ENCODE measurements at regions not wholly inside any gene's neighbourhood (a gene's known extent, or its start where the extent isn't known, plus 50 kb on each side); places are given as distances from the start of the nearest gene placed in this dataset.

DNA sequence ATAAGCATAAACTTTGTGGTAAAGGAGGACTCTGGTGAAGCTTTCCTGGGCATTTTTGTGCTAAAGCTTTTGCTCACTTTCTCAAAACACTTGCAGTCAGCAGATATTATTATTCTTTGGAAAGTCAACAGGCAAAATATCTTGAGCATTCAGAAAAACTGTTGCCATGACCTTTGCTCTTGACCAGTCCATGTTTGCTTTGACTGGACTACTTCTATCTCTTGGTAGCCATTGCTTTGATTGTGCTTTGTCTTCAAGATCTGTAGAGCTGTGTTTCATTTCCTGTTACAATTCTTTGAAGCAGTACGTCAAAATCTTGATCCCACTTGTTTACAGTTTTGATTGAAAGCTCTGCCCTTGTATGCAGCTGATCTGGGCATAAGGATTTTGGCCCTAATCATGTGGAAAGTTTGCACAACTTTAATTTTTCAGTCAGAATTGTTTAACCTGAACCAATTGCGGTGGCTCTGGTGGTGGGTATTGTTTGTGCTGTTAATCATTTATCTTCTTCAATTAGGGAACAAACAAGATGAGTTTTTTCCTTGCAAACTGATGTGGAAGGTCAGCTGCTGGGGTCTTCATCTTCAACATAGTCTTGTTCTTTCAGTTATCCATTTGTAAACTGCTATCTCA is 121.5 kb upstream of the NUDT6 start:
- TF ChIP-seq POLR2AphosphoS5 (IDR thresholded peaks at IDR 0.05): no peak
- TF ChIP-seq, protein P1, sequence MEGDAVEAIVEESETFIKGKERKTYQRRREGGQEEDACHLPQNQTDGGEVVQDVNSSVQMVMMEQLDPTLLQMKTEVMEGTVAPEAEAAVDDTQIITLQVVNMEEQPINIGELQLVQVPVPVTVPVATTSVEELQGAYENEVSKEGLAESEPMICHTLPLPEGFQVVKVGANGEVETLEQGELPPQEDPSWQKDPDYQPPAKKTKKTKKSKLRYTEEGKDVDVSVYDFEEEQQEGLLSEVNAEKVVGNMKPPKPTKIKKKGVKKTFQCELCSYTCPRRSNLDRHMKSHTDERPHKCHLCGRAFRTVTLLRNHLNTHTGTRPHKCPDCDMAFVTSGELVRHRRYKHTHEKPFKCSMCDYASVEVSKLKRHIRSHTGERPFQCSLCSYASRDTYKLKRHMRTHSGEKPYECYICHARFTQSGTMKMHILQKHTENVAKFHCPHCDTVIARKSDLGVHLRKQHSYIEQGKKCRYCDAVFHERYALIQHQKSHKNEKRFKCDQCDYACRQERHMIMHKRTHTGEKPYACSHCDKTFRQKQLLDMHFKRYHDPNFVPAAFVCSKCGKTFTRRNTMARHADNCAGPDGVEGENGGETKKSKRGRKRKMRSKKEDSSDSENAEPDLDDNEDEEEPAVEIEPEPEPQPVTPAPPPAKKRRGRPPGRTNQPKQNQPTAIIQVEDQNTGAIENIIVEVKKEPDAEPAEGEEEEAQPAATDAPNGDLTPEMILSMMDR (IDR thresholded peaks at IDR 0.05): no peak
- no peak for TF ChIP-seq EP300 (IDR thresholded peaks at IDR 0.05)
- TF ChIP-seq POLR2A (IDR thresholded peaks at IDR 0.05): no peak
- H3K4me1 ChIP-seq: no peaks in the 10 kb centered on the region
- no peak for DNase-seq
- no peaks in the 10 kb centered on the region for H3K27me3 ChIP-seq
- no peak overlapping the region for H3K27ac ChIP-seq
- H3K9me3 ChIP-seq: peaks cover 0 to 10% (median 3%) of the 10 kb centered on the region in 4 donors
- H3K4me3 ChIP-seq: no peak overlapping the region
- H3K36me3 ChIP-seq: no peaks in the 10 kb centered on the region
- 29 to 43% methylated on average over 2 of the region's 2 CpGs for WGBS, 2 donors
- intact Hi-C loops (cut with DNase I): no loop called here

DNA sequence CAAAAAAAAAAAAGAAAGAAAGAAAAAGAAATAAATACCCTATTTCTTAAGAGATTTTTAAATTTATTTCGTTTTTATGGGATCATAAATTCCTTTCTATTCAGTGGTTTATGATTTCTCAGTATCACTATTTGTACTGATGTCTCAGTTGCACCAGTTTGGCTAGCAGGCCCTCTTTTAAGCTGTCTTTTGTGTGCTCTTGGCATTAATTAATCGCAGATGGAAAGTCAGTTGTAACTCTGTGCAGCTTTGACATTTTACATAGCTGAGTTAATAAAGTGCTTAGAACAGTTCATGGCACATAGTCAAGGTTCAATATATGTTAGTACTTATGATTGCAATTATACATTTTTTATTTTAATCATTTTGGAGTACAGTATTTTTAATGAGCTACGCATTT is 123.7 kb upstream of the NUDT6 start:
- no peaks in the 10 kb centered on the region for H3K36me3 ChIP-seq
- no peaks in the 10 kb centered on the region for H3K27me3 ChIP-seq
- H3K4me3 ChIP-seq: no peak overlapping the region
- H3K27ac ChIP-seq: no peak overlapping the region
- 92 to 93% methylated on average over 3 of the region's 3 CpGs for WGBS, 2 donors
- no peaks in the 10 kb centered on the region for H3K4me1 ChIP-seq
- no peak for DNase-seq
- intact Hi-C loops (cut with DNase I): no loop called here
- peaks cover 0 to 10% (median 3%) of the 10 kb centered on the region in 4 donors for H3K9me3 ChIP-seq
- TF ChIP-seq, protein P1 (IDR thresholded peaks at IDR 0.05): no peak

DNA sequence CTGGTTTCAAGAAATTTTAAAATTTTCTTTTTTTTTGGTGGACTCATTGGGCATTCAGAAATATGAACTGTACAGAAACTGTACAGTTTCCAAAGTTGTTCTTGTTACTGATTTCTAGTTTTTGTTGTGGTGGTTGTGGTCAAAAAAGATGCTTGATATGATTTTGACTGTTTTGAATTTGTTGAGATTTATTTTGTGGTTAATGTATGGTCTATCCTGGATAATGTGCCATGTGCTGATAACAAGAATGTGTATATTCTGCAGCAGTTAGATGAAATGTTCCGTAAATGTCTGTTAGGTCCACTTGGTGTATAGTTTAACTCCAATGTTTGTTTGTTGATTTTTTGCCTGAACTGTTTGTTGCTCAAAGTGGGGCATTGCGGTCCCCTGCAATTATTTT is 127.6 kb upstream of the NUDT6 start:
- TF ChIP-seq, protein P1 (IDR thresholded peaks at IDR 0.05): no peak
- TF ChIP-seq POLR2AphosphoS5 (IDR thresholded peaks at IDR 0.05): no peak
- TF ChIP-seq EP300 (IDR thresholded peaks at IDR 0.05): no peak
- no peak for TF ChIP-seq POLR2A (IDR thresholded peaks at IDR 0.05)
- intact Hi-C loops (cut with DNase I): no loop called here
- peaks cover 0 to 7% (median 2%) of the 10 kb centered on the region in 4 donors for H3K9me3 ChIP-seq
- no peaks in the 10 kb centered on the region for H3K36me3 ChIP-seq
- WGBS, 2 donors: 97 to 98% methylated on average over 2 of the region's 2 CpGs
- DNase-seq: no peak
- H3K4me3 ChIP-seq: no peak overlapping the region
- H3K27me3 ChIP-seq: no peaks in the 10 kb centered on the region
- no peak overlapping the region for H3K27ac ChIP-seq
- H3K4me1 ChIP-seq: no peaks in the 10 kb centered on the region

DNA sequence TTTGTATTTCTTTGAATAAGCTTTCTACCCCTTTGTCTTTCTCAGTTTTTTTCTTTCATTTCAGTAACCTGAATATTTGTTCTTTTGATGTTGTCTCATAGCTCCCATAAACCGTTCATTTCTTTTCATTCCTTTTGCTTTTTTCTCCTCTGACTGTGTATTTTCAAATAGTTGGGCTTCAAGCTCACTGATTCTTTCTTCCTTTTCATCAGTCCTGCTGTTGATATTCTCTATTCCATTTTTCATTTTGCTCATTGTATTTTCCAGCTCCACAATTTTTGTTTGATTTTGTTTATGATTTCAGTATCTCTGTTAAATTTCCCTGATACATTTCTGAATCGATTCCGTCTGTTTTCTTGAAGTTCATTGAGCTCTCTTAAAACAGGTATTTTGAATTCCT is 129.6 kb upstream of the NUDT6 start:
- intact Hi-C loops (cut with DNase I): no loop called here
- H3K27me3 ChIP-seq: no peaks in the 10 kb centered on the region
- no peak overlapping the region for H3K27ac ChIP-seq
- no peak for DNase-seq
- TF ChIP-seq EP300 (IDR thresholded peaks at IDR 0.05): no peak
- no peak for TF ChIP-seq POLR2AphosphoS5 (IDR thresholded peaks at IDR 0.05)
- TF ChIP-seq, protein P1 (IDR thresholded peaks at IDR 0.05): no peak
- TF ChIP-seq POLR2A (IDR thresholded peaks at IDR 0.05): no peak
- H3K4me1 ChIP-seq: no peaks in the 10 kb centered on the region
- no peak overlapping the region for H3K4me3 ChIP-seq
- 82 to 96% methylated on average over 3 of the region's 3 CpGs for WGBS, 2 donors
- H3K9me3 ChIP-seq: peaks cover 0 to 7% (median 2%) of the 10 kb centered on the region in 4 donors
- H3K36me3 ChIP-seq: peaks cover 0 to 3% (median 0%) of the 10 kb centered on the region in 4 donors

DNA sequence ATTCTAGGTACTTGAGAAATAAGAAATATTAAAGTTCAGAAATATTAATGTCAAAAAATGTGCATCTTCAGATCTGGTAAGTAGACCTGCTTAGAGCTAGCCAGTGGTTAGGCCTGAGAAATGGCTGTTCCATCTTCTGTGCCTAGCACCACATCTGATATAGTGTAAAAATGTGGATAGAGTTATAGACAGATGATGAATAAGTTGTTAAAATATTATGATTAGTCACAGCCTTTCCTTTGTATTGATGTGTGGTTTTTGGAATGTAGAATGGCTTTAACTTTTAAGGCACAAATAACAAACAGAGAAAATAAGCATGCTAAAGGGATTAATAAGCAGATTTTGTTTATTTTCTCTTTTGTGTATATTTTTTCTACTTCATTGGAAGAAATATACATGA is 133.5 kb upstream of the NUDT6 start:
- no peaks in the 10 kb centered on the region for H3K4me1 ChIP-seq
- DNase-seq: no peak
- H3K27ac ChIP-seq: no peak overlapping the region
- no peak overlapping the region for H3K4me3 ChIP-seq
- peaks cover 0 to 4% (median 0%) of the 10 kb centered on the region in 4 donors for H3K9me3 ChIP-seq
- TF ChIP-seq, protein P1 (IDR thresholded peaks at IDR 0.05): no peak
- no peak for TF ChIP-seq POLR2A (IDR thresholded peaks at IDR 0.05)
- TF ChIP-seq POLR2AphosphoS5 (IDR thresholded peaks at IDR 0.05): no peak
- TF ChIP-seq EP300 (IDR thresholded peaks at IDR 0.05): no peak
- intact Hi-C loops (cut with DNase I): no loop called here
- no peaks in the 10 kb centered on the region for H3K27me3 ChIP-seq
- peaks cover 0 to 20% (median 0%) of the 10 kb centered on the region in 4 donors for H3K36me3 ChIP-seq
